ENCODE measurements at regions not wholly inside any gene's neighbourhood (a gene's known extent, or its start where the extent isn't known, plus 50 kb on each side); places are given as distances from the start of the nearest gene placed in this dataset.

DNA sequence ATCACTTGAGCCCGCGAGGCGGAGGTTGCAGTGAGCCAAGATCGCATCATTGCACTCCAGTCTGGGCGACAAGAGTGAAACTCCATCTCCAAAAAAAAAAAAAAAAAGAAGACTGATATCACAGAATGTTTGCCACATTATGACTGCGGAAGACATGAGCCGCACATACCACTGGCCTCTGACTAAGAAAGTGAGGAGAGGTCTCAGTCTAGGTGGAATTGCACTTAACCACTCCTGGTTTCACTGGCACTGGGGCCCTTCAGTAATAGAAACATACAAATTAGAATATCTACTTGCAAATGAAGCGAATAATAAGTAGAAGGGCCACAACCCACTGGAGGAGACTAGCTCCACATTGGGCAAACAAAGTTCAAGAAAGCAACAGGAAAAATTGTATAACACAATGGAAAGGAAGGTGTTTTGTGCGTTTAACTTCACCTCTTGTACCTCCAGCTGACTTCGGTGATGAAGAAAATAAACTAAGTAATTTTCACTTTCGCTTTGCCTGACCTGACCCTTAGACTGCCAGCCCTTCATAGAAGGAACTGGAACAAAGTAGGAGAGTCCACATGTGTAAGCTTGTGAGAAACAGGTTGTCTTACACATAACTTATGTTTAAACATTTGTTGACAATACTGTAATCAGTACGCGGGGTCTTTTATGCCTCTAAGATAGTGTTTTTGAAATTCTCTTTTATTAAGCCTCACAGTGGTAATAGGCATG, 147.5 kb upstream of the TSHZ2 start:
- H3K27ac ChIP-seq, result no peak overlapping the region
- no peak for DNase-seq (ENCODE audit: low read depth, low spot score)

DNA sequence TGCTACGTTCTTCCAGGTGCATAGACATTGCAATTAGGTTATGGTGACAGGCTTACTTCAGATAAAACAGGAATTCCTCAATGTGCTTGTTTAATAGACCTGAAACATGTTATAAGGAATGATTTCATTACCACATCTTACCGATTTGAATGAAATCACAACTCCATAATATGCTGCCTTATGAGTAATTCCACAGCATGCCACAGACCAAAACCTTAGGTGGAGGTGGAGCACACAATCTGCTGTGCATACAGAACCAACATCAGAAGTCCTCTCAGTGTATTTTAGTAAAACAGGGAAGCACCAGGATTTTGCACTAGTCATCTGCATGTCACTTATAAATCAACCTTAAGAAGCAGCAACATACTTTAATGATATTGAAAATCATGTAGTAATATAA, 148.9 kb upstream of the TSHZ2 start:
- DNase-seq (ENCODE audit: low read depth, low spot score), result no peak
- no peak overlapping the region for H3K27ac ChIP-seq

DNA sequence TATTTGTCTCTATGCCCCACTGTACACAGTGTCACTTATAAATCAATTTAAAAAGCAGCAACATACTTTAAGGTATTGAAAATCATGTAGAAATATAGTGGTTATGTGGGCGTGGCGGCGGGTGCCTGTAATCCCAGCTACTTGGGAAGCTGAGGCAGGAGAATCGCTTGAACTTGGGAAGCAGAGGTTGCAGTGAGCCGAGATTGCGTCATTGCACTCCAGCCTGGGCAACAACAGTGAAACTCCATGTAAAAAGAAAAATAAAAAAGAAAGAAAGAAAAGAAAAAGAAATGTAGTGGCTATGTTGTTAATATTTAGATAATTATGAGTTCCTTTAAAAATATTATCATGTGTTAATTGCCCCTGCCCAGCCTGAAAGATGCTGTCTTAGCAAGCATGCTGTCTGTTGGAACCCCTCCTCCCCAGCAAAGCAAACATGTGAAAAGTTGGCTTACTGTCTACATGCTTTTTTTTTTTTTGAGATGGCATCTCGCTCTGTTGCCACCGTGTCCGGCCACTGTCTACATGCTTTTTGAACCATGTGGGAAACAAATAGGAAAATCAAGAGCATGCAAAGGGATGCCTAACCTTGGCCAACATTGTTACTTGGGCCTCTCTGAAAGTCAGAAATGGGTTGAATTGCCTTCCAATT, 151.4 kb upstream of the TSHZ2 start:
- no peak overlapping the region for H3K27ac ChIP-seq
- no peak for DNase-seq (ENCODE audit: low read depth, low spot score)

DNA sequence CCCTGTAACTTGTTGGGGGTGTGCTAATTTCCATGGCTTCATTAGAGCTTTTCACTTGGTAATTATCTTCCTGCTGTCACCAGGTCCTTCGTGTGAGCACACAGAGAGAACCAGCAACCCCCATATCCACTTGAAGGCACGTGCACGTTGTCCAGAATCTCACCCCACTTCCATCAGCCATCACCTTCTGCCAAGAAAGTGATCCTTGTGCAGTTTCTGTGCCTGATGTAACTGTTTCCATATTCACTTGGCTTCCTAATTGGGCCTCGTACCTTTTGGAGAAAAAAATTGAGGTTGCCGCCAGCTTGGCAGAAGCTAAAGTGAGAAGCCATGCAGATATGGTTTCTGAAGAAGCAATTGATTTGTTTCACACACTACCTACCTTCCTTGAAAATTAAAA, 153.7 kb upstream of the TSHZ2 start:
- DNase-seq (ENCODE audit: low read depth, low spot score), result no peak
- H3K27ac ChIP-seq, result no peak overlapping the region

DNA sequence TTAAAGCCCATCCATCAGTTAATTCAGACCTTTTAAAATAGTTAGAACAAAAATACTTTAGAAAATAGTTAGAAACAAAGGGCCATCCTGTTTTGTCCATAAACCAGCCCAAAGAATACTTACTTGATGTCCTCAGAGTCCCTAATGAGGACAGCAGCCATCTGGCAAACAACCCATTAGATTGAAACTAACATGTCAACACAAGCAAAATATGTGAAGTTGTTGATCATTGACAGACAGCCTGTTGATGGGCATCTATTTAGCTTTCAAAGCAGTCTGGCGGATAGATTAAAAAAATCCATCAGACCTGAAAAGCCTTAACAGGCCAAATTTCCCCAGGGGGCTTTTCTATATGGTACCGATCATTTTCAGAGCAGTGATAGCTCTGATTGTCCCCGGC, 154.2 kb upstream of the TSHZ2 start:
- DNase-seq (ENCODE audit: low read depth, low spot score), result no peak

DNA sequence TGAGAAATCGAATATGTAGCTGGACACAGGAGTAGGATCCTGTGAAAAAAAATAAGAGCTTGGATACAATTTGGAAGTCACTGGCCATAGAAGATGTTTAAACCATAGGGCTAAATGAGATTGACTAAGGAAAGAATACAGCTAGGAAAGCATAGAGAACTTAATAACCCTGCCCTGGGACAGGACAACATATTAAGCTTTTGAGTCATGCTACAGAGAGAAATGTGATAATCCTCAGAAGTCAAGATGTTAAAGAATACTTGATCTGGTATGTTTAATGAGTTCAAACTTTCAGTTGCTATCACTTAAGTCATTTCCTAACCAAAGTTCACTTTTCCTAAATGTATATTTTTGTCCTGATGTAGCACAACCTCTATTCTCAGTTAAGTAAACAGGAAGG, 154.6 kb upstream of the TSHZ2 start:
- DNase-seq (ENCODE audit: low read depth, low spot score), result no peak
- no peak overlapping the region for H3K27ac ChIP-seq

More for the DNA sequence above, 154.2 kb upstream of the TSHZ2 start:
- no peak overlapping the region for H3K27ac ChIP-seq

DNA sequence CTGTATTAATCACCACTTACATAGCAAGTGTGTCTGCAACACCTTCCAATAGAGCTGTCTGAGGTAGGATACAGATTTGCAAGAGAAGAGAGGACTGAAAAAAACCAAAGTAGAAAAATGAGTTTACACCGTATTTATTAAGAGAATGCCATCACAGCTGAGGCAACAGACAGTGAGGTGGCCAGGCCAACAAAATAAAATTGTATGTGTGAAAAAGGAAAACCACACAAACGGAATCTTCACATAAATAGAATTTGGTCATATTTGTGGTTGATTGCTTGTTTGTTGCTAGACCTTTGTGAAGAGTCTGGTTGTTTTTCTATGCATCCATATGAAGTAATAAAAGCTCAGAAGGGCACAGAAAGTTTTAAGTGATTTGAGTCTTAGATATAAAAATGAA, 157.8 kb upstream of the TSHZ2 start:
- H3K27ac ChIP-seq, result no peak overlapping the region
- DNase-seq (ENCODE audit: low read depth, low spot score), result no peak

DNA sequence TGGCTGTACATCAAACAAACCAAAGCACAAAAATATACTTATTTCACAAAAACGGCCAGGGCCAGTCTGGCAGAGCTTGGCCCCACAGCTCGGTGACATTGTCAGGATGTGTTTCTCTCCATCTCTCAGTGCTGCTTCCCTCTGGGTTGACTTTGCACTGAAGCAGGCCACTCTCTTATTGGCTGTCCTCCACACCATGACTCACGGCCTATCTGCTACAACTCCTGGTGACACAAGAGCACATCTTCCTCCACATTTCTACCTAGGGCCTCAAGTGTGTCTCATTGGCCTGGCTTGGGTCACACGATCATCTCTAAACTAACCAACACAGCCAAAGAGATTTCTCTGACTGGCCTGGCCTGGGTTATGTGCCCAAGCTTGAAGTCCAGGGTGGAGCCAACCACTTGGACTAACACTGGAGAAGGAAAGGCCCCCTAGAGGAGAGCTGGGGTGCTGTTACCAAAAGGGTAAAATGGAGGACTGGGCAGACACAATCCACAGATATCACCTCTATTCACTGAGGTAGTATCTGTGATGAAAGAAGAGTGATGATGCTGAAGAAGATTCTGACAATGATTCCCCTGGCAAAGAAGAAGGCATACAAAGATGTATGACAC, 159.8 kb upstream of the TSHZ2 start:
- DNase-seq (ENCODE audit: low read depth, low spot score), result no peak

DNA sequence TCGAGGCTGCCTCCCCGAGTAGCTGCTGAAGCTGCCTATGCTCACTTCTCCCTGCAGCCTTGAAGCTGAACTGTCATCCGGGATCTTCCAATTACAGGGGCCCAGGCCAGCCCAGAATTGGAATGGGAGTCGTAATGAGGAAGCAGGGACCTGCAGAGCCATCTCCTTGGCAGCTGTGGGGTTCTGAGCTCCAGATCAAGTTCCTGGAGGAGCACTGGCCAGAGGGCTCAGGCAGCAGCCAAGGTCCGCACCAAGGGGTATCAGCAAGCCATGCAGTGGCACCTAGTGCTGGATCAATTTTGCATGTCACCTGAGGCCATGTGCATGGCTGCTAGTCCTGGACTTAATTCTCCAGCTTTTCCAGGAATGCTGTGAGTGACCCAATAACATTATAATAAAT, 163.2 kb upstream of the TSHZ2 start:
- no peak for DNase-seq (ENCODE audit: low read depth, low spot score)
- no peak overlapping the region for H3K27ac ChIP-seq

More for the DNA sequence above, 159.8 kb upstream of the TSHZ2 start:
- no peak overlapping the region for H3K27ac ChIP-seq

DNA sequence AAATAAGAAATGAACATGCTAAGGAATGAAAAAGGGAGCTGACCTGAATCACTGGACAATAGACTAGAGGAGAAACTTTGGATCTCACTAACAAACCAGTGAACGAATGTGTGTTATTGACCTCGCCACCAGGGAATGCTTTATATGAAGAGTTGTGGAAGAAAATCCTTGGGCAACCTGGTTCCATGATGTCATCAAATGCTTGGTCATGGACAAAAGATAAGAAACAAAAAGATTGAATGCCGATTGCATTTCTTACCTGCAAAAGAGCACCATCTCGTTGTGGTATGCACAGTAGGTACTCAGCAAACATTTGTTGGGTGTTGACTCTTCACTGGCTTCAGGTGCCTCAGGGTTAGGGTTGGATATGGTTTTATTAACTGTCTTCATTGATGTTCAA, 165.2 kb upstream of the TSHZ2 start:
- no peak overlapping the region for H3K27ac ChIP-seq
- no peak for DNase-seq (ENCODE audit: low read depth, low spot score)

DNA sequence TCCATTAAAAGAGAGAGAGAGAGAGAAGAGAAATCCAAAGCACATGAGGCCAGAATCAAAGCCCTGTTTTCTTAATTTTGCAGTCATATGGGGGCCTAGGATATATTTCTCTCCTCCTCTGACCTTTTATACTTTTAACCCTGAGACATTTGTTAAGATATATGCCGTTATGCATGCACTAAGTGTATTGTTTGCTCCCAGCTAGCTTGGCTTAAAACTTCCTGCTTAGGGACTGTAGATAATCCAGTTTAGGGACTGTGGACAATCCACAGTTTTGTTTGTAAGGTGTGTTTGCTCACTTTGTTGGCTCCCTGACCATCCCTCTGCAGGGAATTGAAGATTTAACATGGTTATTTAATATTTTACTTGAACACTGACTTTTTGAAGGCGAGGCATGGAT, 166.3 kb upstream of the TSHZ2 start:
- DNase-seq (ENCODE audit: low read depth, low spot score), result no peak

DNA sequence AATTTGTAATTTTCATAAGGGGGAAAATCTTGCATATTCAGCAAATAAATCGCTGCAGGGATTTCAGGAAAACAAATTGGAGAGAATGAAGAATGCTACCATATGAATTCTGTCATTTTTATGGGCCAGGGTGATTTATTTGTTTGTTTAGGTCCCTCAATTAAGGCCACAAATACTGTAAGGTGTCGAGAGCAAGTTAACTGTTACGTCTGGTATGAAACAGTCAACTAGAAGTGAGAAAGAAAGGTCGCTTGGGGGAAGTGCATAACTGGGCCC, 166.9 kb upstream of the TSHZ2 start:
- no peak for DNase-seq (ENCODE audit: low read depth, low spot score)

More for the DNA sequence above, 166.3 kb upstream of the TSHZ2 start:
- H3K27ac ChIP-seq, result no peak overlapping the region

DNA sequence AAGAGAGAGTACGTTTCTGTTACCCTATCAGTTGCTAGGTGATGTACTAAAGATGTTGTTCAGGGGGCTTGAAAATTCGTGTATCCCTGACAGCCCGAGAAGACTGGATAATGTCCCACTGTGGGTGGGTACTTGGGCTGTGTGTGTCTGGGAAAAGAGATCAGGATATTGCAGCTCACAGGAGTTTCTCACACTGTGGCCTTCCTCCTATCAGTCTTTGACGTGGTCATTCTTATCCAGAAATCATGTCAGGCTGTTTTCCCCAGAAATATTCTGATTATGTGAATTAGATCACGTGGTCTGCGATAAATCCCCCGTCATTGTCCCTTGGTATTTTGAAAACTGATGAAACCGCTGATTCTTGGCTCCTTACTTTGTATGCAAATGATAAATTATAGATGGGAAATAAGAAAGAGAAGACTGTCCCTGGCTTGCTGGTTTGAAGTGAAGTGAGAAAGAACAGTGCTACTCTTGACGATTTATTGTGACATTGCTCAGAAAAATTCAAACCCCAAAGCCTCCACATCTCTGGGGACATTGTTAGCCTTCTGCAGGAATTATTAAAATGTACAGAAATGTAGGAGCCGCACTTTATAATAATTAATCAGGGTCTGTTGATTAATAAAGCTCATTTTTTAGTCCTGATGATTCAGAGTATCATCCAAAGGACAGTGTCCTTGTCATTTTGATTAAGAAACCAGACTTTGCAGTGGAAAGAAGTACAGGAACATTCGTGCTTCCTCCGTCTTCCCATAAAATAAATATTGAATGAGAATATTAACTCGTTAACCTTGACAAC, 167.5 kb upstream of the TSHZ2 start:
- H3K27ac ChIP-seq, result no peak overlapping the region
- DNase-seq (ENCODE audit: low read depth, low spot score), result no peak

More for the DNA sequence above, 166.9 kb upstream of the TSHZ2 start:
- H3K27ac ChIP-seq, result no peak overlapping the region

DNA sequence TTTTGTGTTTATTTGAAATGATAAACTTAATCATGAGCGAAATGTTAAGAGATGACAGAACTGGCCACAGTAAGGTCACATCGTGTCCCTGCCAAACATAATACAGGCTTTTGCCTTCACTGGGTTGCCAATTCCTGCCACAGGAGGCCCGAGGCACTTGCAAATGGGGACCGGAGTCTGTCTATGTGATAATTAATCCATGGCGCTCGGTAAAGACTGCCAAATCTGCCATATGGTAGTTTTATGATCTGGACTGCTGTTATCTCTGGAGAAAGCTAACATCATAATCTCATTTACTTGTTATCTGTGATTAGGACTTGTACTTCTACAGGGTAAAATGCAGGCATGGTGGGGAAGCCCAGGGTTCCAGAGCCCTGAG, 170.5 kb upstream of the TSHZ2 start:
- no peak for DNase-seq (ENCODE audit: low read depth, low spot score)
- H3K27ac ChIP-seq, result no peak overlapping the region

DNA sequence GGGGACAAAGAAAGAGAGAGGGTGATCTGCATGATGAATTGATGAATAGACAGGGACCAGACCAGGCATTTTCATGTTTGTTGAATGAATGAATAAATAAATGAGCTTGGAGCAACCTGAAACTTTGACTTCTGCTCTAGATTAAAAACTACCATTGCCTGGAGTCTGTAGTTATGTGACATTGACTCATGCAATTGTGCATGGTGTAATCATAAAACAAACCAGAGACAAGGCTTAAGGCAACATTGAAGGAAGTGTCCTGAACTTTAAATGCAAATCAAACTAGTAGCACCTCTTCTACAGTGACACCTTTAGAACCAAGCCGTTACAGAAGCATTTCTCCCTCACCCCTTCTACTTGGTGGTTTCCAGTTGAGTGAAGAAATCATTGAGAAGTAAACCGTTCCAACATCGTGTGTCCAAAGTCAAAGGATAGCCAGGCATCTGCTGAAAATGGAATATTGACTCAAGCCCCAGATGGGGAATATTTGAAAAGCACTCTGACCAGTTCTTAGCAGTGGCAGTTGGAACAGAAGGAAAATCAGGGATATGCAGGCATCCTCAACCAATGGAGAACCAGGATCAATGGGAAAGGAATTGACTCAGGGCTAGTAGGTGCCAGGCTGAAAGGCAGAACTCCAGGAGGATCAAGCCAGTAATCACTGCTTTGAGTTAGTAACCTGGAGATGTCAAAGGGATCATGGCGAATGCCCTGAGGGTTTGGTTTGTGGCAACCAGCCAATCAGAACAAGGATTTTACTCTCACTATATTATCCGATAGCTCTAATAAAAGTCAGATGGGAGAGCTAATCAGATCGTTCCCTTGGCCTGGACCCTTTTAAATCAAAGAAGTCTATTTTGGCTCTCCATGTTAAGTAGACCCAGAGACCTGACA, 171.2 kb upstream of the TSHZ2 start:
- H3K27ac ChIP-seq, result no peak overlapping the region
- DNase-seq (ENCODE audit: low read depth, low spot score), result no peak

DNA sequence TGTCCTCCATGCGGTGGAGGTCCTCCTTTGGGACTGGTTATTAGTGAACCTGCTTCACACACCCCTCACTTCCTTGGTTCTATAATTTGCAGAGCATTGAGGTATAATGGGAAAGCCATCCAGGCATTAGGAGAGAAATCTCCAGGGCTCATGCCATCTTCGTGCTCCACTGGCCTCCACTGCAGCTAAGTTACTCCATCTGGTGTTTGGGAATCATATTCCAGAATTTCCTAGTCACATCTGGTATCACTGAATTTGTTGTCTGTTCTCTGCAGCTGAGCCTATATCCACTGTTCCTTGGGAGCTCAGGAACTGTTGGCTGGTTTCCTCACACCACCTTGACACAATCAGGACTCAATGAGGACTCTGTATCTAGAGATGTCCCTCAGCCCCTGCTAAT, 173.0 kb upstream of the TSHZ2 start:
- no peak overlapping the region for H3K27ac ChIP-seq
- DNase-seq (ENCODE audit: low read depth, low spot score), result no peak

DNA sequence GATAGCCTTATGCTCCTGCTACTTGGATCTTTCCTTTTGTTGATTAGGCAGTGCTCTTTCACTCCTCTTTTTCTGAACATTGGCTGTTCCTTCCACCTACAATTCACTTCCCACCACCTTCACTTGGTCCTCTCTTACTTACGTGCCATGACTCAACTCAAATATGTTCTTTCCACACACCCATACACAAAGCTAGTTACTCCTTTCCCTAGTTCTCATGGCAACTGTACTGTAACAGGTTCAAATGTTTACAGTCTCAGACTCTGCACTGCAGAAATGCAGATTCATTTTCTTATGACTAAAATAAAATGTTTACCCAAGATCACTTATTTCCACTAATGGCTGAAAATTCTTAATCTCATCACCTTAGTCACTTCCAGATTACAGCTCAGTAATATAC, 174.0 kb upstream of the TSHZ2 start:
- no peak for DNase-seq (ENCODE audit: low read depth, low spot score)

DNA sequence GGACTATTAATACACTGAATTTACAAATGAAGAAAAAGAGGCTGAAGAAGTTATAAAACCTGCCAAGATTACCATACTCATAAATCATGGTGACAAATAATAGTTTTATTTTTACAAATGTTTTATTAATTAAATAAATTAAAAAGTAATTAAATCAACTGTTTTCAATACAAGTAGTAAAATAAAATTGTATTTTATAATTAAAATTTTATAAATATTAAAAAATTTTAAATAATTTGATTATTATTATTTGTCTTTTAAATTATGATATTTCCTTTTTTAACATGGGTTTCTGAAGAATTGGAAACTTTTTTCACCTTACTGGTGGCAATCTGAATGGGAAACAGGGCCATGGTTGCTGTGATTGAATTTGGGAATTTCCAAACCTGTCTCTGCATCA, 177.3 kb upstream of the TSHZ2 start:
- DNase-seq (ENCODE audit: low read depth, low spot score), result no peak
- H3K27ac ChIP-seq, result no peak overlapping the region

More for the DNA sequence above, 174.0 kb upstream of the TSHZ2 start:
- H3K27ac ChIP-seq, result no peak overlapping the region

DNA sequence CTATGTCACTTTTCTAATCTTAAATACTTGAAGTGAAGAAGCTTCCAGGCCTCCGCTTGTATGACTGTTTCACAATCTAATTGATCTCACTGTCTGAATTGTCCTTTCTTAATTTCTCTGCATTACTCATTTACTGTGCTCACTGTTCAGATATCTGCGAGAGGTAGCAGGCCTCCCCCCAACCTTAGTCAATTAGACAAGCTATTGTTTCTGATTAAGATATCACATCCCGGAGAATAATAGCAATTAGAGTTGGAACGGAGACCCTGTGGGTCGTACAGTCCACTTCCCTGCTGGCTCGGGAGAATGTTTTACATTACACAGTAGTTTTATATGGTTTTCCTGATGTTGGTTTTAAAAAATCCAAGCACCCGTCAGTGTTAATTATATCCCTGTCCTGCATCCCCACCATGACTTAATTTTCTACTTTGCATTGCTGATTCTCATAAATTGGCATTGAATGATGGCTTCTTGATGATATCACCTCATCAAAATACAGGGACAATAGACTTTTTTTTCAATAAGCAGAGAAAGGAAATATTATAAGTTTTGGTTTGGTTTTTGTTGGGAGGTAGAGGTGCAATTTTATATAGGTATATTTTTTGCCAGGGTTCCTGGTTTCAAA, 178.7 kb upstream of the TSHZ2 start:
- no peak overlapping the region for H3K27ac ChIP-seq

DNA sequence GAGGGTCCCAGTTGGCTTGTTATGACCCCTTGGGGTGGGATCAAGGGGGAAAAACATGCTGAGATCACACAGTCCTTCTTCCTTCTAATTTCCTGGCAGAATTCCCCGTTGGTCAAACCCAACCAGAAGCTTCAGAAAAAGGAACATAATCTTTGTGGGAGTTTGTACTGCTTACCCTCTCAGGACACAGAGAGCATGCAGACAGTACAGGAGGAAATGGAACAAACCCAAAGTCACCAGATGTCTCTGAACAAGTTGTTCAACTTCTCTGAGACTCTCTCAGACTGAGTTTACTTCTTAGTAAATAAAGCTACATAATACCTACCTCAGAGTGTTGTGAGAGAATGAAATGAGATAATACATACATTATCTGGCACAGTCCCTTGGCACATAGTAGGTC, 181.1 kb upstream of the TSHZ2 start:
- H3K27ac ChIP-seq, result no peak overlapping the region
- DNase-seq (ENCODE audit: low read depth, low spot score), result no peak

More for the DNA sequence above, 178.7 kb upstream of the TSHZ2 start:
- no peak for DNase-seq (ENCODE audit: low read depth, low spot score)
